MCF 10A (cell line): ENCODE measurements at regions not wholly inside any gene's neighbourhood (a gene's known extent, or its start where the extent isn't known, plus 50 kb on each side); places are given as distances from the start of the nearest gene placed in this dataset.

Experiments used
- BruUV-seq: library from RNA; stranded (reverse); fragments of 400-500 nt; replicated peaks from 2 replicates; lab custom pipeline; 2021; lab: Mats Ljungman, UMichigan
- CTCF ChIA-PET: fragments of 300-600 bp; sonication (Branson Sonifier 250); formaldehyde crosslinking; extraction: SDS; loops from one replicate; lab custom pipeline; 2021; ENCODE audit warnings: antibody characterized with exemption, inconsistent platforms; lab: Yijun Ruan, JAX
- POLR2A ChIA-PET: fragments of 300-600, 350-650 bp; sonication (Branson Sonifier 250); formaldehyde crosslinking; extraction: SDS; loops from one replicate; lab custom pipeline; 2020; ENCODE audit warnings: antibody characterized with exemption, inconsistent platforms; lab: Yijun Ruan, JAX
- DNase-seq: peaks from one replicate; pipeline ENCODE4 v3.0.0-alpha.2; 2018; ENCODE audit not compliant: unreplicated experiment
- H3K27ac Mint-ChIP-seq: one replicate; pipeline ENCODE4 v1.8.0; 2022; ENCODE audit warnings: mild to moderate bottlenecking, low read depth, mixed read lengths; ENCODE audit not compliant: unreplicated experiment
- H3K27me3 Mint-ChIP-seq: one replicate; pipeline ENCODE4 v1.8.0; 2022; ENCODE audit warnings: mixed read lengths; ENCODE audit not compliant: insufficient read depth, unreplicated experiment
- H3K36me3 Mint-ChIP-seq: one replicate; pipeline ENCODE4 v1.8.0; 2022; ENCODE audit warnings: mild to moderate bottlenecking, moderate library complexity, mixed read lengths; ENCODE audit not compliant: insufficient read depth, unreplicated experiment
- H3K4me1 Mint-ChIP-seq: one replicate; pipeline ENCODE4 v1.8.0; 2022; ENCODE audit warnings: mixed read lengths; ENCODE audit not compliant: insufficient read depth, unreplicated experiment
- H3K4me3 Mint-ChIP-seq: one replicate; pipeline ENCODE4 v1.8.0; 2022; ENCODE audit warnings: mild to moderate bottlenecking, moderate library complexity, mixed read lengths; ENCODE audit not compliant: unreplicated experiment
- H3K9me3 Mint-ChIP-seq: one replicate; pipeline ENCODE4 v1.8.0; 2022; ENCODE audit warnings: mixed read lengths; ENCODE audit not compliant: unreplicated experiment
- intact Hi-C: fragments of 100-400 bp; cut with micrococcal nuclease; formaldehyde crosslinking; loops from 2 replicates; pipeline ENCODE4 v1.14.1; 2022
- TF ChIP-seq, protein P1 (sequence below): fragments of 200-600 bp; IDR thresholded peaks from one replicate; pipeline ENCODE4 v1.8.0; 2022; ENCODE audit warnings: antibody characterized with exemption, mild to moderate bottlenecking; ENCODE audit not compliant: unreplicated experiment

DNA sequence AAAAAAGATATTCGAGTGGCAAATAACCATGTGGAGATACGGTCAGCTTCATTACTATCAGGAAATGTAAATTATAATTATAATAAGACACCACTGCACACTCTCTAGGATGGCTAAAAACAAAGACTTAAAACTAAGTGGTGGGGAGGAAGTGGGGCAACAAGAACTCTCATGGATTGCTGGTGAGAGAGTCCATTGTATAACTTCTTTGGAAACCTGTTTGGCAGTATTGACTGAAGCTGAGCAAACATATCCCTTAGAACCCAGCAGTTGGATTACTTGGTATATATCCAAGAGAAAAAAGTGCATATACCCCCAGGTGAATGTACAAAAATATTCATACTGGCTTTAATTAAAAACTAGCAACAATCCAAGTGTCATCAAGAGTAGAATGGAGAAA is 133.7 kb upstream of the CTBP2 start:
- Mint-ChIP-seq H3K9me3 (no peaks in the 10 kb centered on the region), H3K36me3 (no peaks in the 10 kb centered on the region), H3K27me3 (no peaks in the 10 kb centered on the region), H3K4me1 (no peaks in the 10 kb centered on the region), H3K4me3 (no peak overlapping the region), H3K27ac (no peak overlapping the region)
- intact Hi-C loops, result no loop called here
- DNase-seq, result no peak
- no TSS peak for BruUV-seq
- CTCF ChIA-PET, result no interaction called here
- POLR2A ChIA-PET, result no interaction called here
- TF ChIP-seq, protein P1, sequence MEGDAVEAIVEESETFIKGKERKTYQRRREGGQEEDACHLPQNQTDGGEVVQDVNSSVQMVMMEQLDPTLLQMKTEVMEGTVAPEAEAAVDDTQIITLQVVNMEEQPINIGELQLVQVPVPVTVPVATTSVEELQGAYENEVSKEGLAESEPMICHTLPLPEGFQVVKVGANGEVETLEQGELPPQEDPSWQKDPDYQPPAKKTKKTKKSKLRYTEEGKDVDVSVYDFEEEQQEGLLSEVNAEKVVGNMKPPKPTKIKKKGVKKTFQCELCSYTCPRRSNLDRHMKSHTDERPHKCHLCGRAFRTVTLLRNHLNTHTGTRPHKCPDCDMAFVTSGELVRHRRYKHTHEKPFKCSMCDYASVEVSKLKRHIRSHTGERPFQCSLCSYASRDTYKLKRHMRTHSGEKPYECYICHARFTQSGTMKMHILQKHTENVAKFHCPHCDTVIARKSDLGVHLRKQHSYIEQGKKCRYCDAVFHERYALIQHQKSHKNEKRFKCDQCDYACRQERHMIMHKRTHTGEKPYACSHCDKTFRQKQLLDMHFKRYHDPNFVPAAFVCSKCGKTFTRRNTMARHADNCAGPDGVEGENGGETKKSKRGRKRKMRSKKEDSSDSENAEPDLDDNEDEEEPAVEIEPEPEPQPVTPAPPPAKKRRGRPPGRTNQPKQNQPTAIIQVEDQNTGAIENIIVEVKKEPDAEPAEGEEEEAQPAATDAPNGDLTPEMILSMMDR, result no peak

- no peak for DNase-seq
- BruUV-seq, result no TSS peak
- intact Hi-C loops, result no loop called here
- H3K9me3 Mint-ChIP-seq, result peaks cover 6% of the 10 kb centered on the region
- ChIA-PET POLR2A (no interaction called here), CTCF (interaction anchor here (0.7 kb wide), 1 partner anchor 9 kb away, joined by 3 read pairs; no protein-coding TSS in a partner anchor)
- H3K4me3 Mint-ChIP-seq, result no peak overlapping the region
- no peaks in the 10 kb centered on the region for H3K27me3 Mint-ChIP-seq
- TF ChIP-seq, protein P1, result no peak
- no peaks in the 10 kb centered on the region for H3K36me3 Mint-ChIP-seq
- H3K4me1 Mint-ChIP-seq, result no peaks in the 10 kb centered on the region
- H3K27ac Mint-ChIP-seq, result no peak overlapping the region
Measured at GRCh38 chr10:125291836-125292235, 131.5 kb upstream of the CTBP2 start.

DNA sequence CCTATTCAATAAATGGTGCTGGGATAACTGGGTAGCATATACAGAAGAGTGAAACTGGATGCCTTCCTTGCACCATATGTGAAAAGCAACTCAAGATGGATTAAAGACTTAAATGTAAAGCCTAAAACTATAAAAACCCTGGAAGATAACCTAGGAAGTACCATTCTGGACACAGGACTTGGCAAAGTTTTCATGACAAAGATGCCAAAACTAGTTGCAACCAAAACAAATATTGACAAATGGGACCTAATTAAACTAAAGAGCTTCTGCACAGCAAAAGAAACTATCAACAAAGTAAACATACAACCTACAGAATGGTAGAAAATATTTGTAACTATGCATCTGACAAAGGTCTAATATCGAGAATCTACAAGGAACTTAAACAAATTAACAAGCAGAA is 129.1 kb upstream of the CTBP2 start:
- no peaks in the 10 kb centered on the region for H3K27me3 Mint-ChIP-seq
- ChIA-PET CTCF (no interaction called here), POLR2A (no interaction called here)
- no peak for DNase-seq
- no peak overlapping the region for H3K4me3 Mint-ChIP-seq
- H3K27ac Mint-ChIP-seq, result no peak overlapping the region
- peaks cover 1% of the 10 kb centered on the region for H3K4me1 Mint-ChIP-seq
- peaks cover 6% of the 10 kb centered on the region for H3K9me3 Mint-ChIP-seq
- TF ChIP-seq, protein P1, result no peak
- no TSS peak for BruUV-seq
- no peaks in the 10 kb centered on the region for H3K36me3 Mint-ChIP-seq
- intact Hi-C loops, result no loop called here

DNA sequence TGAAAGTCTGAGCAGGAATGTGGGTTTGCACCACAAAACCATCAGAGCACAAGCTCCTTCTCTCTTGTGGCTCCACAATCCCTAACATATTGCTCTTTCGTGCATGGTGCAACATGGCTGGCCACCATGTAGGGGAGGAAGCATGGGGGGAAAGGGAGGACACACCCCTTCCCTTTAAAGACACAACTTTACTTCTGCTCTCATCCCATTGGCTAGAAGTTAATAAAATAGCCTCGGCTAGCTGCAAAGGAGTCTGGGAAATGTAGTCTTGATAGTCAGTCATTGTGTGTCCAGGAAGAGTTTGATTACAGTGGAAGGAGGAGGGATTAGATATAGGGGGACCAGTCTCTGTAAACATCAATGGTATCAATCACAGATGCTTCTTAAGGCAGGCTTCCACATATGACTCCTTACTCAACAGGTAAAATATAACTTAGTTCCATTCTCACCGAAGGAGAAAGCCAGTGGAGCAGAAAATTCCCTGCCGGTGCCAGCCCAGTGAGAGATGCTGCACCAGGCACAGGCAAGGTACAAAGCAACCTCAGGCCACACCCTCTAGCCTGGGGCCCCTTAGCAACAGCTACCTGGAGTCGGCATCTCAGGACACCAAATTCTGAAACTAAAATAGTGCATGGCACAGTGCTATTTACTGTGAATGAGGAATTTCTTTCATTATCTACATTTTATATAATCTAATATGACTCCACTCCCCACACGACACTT is 124.7 kb upstream of the CTBP2 start:
- Mint-ChIP-seq H3K9me3 (peaks cover 6% of the 10 kb centered on the region), H3K4me3 (no peak overlapping the region), H3K4me1 (peaks cover 4% of the 10 kb centered on the region), H3K27me3 (peaks cover 21% of the 10 kb centered on the region), H3K27ac (no peak overlapping the region), H3K36me3 (no peaks in the 10 kb centered on the region)
- TF ChIP-seq, protein P1, result no peak
- ChIA-PET POLR2A (no interaction called here), CTCF (no interaction called here)
- intact Hi-C loops, result no loop called here
- peak; percentile 50 for DNase-seq
- BruUV-seq, result no TSS peak
